ENCODE measurements at regions not wholly inside any gene's neighbourhood (a gene's known extent, or its start where the extent isn't known, plus 50 kb on each side); places are given as distances from the start of the nearest gene placed in this dataset.

DNA sequence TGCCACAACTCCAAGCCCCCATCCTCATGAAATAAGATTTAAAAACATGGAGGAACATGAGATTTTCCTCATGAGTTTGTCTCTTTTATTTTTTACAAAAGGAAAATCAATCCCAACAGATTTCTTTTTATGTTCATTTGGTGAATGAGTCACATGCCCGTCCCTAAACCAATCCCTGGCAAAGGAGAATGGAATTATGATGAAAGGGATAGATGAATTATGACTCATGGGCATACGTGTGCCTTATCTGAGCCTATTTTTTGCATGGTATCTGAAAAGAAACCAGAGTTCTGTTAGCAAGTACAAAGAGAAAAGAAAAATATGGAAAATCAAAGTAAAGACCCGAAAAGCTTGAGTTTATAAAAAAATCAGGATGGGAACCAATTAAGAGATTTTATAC, 267.5 kb upstream of the TMEM161B start (continued):
- TF ChIP-seq, protein P1, sequence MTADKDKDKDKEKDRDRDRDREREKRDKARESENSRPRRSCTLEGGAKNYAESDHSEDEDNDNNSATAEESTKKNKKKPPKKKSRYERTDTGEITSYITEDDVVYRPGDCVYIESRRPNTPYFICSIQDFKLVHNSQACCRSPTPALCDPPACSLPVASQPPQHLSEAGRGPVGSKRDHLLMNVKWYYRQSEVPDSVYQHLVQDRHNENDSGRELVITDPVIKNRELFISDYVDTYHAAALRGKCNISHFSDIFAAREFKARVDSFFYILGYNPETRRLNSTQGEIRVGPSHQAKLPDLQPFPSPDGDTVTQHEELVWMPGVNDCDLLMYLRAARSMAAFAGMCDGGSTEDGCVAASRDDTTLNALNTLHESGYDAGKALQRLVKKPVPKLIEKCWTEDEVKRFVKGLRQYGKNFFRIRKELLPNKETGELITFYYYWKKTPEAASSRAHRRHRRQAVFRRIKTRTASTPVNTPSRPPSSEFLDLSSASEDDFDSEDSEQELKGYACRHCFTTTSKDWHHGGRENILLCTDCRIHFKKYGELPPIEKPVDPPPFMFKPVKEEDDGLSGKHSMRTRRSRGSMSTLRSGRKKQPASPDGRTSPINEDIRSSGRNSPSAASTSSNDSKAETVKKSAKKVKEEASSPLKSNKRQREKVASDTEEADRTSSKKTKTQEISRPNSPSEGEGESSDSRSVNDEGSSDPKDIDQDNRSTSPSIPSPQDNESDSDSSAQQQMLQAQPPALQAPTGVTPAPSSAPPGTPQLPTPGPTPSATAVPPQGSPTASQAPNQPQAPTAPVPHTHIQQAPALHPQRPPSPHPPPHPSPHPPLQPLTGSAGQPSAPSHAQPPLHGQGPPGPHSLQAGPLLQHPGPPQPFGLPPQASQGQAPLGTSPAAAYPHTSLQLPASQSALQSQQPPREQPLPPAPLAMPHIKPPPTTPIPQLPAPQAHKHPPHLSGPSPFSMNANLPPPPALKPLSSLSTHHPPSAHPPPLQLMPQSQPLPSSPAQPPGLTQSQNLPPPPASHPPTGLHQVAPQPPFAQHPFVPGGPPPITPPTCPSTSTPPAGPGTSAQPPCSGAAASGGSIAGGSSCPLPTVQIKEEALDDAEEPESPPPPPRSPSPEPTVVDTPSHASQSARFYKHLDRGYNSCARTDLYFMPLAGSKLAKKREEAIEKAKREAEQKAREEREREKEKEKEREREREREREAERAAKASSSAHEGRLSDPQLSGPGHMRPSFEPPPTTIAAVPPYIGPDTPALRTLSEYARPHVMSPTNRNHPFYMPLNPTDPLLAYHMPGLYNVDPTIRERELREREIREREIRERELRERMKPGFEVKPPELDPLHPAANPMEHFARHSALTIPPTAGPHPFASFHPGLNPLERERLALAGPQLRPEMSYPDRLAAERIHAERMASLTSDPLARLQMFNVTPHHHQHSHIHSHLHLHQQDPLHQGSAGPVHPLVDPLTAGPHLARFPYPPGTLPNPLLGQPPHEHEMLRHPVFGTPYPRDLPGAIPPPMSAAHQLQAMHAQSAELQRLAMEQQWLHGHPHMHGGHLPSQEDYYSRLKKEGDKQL (CRISPR knock-in tag; IDR thresholded peaks at IDR 0.05; ENCODE audit: low read depth): no peak
- TF ChIP-seq SIN3B (IDR thresholded peaks at IDR 0.05; ENCODE audit: low read length) (no peak), ZNF256 (CRISPR knock-in tag; conservative IDR thresholded peaks at IDR 0.05) (no peak), CBX1 (IDR thresholded peaks at IDR 0.05; ENCODE audit: low read depth) (no peak), NR2C2 (CRISPR knock-in tag; IDR thresholded peaks at IDR 0.05; ENCODE audit: borderline replicate concordance) (no peak)
- TF ChIP-seq, protein P2, sequence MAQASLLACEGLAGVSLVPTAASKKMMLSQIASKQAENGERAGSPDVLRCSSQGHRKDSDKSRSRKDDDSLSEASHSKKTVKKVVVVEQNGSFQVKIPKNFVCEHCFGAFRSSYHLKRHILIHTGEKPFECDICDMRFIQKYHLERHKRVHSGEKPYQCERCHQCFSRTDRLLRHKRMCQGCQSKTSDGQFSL (CRISPR knock-in tag; IDR thresholded peaks at IDR 0.05): no peak

DNA sequence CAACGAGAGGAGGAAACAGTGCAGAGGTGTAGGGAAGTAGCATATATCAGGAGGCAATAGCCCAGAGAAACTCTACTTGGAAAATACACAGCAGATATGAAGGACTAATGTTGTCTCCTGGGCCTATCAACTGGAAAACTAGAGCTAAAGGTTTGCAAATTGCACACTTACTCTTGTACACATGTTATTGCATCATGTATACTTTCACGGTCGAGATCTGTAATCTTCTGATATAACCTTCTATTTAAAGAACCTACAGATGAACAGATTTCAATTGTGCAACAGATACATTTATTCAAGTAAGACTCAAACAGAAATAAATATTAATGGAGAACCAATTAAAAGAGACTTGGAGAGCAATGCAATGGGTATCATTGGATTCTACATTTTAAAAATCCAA, 256.3 kb upstream of the TMEM161B start:
- Histone ChIP-seq H3K27me3 (ENCODE audit: control insufficient read depth in 1 of 2, insufficient read depth in 2 of 2, low read length in 2 of 2) (no peaks in the 10 kb centered on the region), H3K9ac (ENCODE audit: insufficient read depth, low read depth, low read length) (no peak overlapping the region), H3K4me2 (ENCODE audit: low read depth, low read length) (no peak overlapping the region), H2AFZ (ENCODE audit: low read length) (no peak overlapping the region), H3K27ac (ENCODE audit: extremely low read length, insufficient read depth, low read length) (no peak overlapping the region), H3K4me1 (ENCODE audit: insufficient read depth, low read length) (no peaks in the 10 kb centered on the region), H3K36me3 (replicated peaks in 1 of 2; ENCODE audit: control insufficient read depth in 1 of 2, insufficient read depth in 2 of 2, low read length in 2 of 2) (no peaks in the 10 kb centered on the region), H3K79me2 (ENCODE audit: insufficient read depth, low read length) (no peaks in the 10 kb centered on the region), H4K20me1 (ENCODE audit: insufficient read depth, low read length) (no peaks in the 10 kb centered on the region), H3K9me3 (ENCODE audit: low read length) (no peaks in the 10 kb centered on the region), H3K4me3 (replicated peaks in 1 of 3; ENCODE audit: insufficient read depth in 1 of 3, low read depth in 2 of 3, low read length in 3 of 3) (no peak overlapping the region)
- no TSS peak for BruUV-seq (replicated peaks)
- ChIA-PET CTCF (ENCODE audit: low intra/inter-chr PET ratio, low total read pairs) (no interaction called here), POLR2A (no interaction called here)
- TF ChIP-seq RFX5 (IDR thresholded peaks at IDR 0.05; ENCODE audit: low read depth, low read length) (no peak), CEBPB (IDR thresholded peaks at IDR 0.05; ENCODE audit: borderline replicate concordance, low read depth, low read length) (peak; percentile 61; the same call in 1 of the 2 replicates)
- in situ Hi-C loops (cut with HindIII; ENCODE audit: extremely low pct_ligation_motif_present, low pct_unique_long_range_greater_than_20kb): no loop called here
- FAIRE-seq: no peak
- ATAC-seq: no peak
- WGBS (ENCODE audit: low lambda C conversion rate): 0% methylated on average over 3 of the region's 3 CpGs
- no peak for DNase-seq (ENCODE audit: low spot score)
- intact Hi-C loops (cut with micrococcal nuclease; ENCODE audit: unreplicated experiment): no loop called here
